H9 (cell line): ENCODE measurements at regions not wholly inside any gene's neighbourhood (a gene's known extent, or its start where the extent isn't known, plus 50 kb on each side); places are given as distances from the start of the nearest gene placed in this dataset.

Experiments
- DNase-seq: peaks from one replicate; pipeline ENCODE4 v3.0.0-alpha.2; 2017
- H2AFZ ChIP-seq: one replicate; pipeline ENCODE4 v1.6.1; 2013; ENCODE audit warnings: mild to moderate bottlenecking, low read length, control low read depth, moderate library complexity
- H2AK5ac ChIP-seq: 2 replicates; pipeline ENCODE4 v1.6.1; 2013; ENCODE audit warnings: low read length, control low read depth, mixed read lengths; ENCODE audit not compliant: insufficient read length
- H2BK120ac ChIP-seq: one replicate; pipeline ENCODE4 v1.6.1; 2013; ENCODE audit warnings: low read depth, mild to moderate bottlenecking, low read length, control low read depth, inconsistent platforms; ENCODE audit not compliant: poor library complexity, severe bottlenecking
- H2BK12ac ChIP-seq: 2 replicates; pipeline ENCODE4 v1.6.1; 2013; ENCODE audit warnings: low read length, control low read depth, mixed read lengths, low read depth; ENCODE audit not compliant: insufficient read length
- H2BK15ac ChIP-seq: 2 replicates; pipeline ENCODE4 v1.6.1; 2013; ENCODE audit warnings: low read depth, low read length, control low read depth
- H2BK20ac ChIP-seq: one replicate; pipeline ENCODE4 v1.6.1; 2013; ENCODE audit warnings: low read depth, mild to moderate bottlenecking, low read length, control low read depth, inconsistent platforms; ENCODE audit not compliant: poor library complexity, severe bottlenecking
- H2BK5ac ChIP-seq: 2 replicates; pipeline ENCODE4 v1.6.1; 2013; ENCODE audit warnings: low read length, control low read depth, mixed read lengths; ENCODE audit not compliant: insufficient read length
- H3K14ac ChIP-seq: 2 replicates; pipeline ENCODE4 v1.6.1; 2013; ENCODE audit warnings: low read length, control low read depth; ENCODE audit not compliant: insufficient read depth
- H3K18ac ChIP-seq: 2 replicates; pipeline ENCODE4 v1.6.1; 2013; ENCODE audit warnings: low read depth, mild to moderate bottlenecking, mixed read lengths, low read length, control low read depth; ENCODE audit not compliant: insufficient read length
- H3K23ac ChIP-seq: 2 replicates; pipeline ENCODE4 v1.6.1; 2013; ENCODE audit warnings: low read length, control low read depth, mixed read lengths, low read depth; ENCODE audit not compliant: insufficient read length
- H3K23me2 ChIP-seq: 2 replicates; pipeline ENCODE4 v1.6.1; 2013; ENCODE audit warnings: low read depth, mild to moderate bottlenecking, mixed read lengths, low read length, control low read depth; ENCODE audit not compliant: insufficient read length, poor library complexity, severe bottlenecking
- H3K27ac ChIP-seq: 2 replicates; pipeline ENCODE4 v1.5.1; 2013; ENCODE audit warnings: low read length, control low read depth, mixed read lengths, low read depth; ENCODE audit not compliant: insufficient read length
- H3K27me3 ChIP-seq: 2 replicates; pipeline ENCODE4 v1.6.1; 2013; ENCODE audit warnings: low read length, control low read depth, inconsistent platforms; ENCODE audit not compliant: insufficient read depth
- H3K4ac ChIP-seq: 2 replicates; pipeline ENCODE4 v1.6.1; 2013; ENCODE audit warnings: low read depth, mild to moderate bottlenecking, control low read depth, inconsistent platforms, low read length, moderate library complexity
- H3K4me1 ChIP-seq: 2 replicates; pipeline ENCODE4 v1.6.1; 2013; ENCODE audit warnings: low read length, control low read depth, inconsistent platforms; ENCODE audit not compliant: insufficient read depth
- H3K4me2 ChIP-seq: 2 replicates; pipeline ENCODE4 v1.6.1; 2013; ENCODE audit warnings: low read length, control low read depth, mixed read lengths; ENCODE audit not compliant: insufficient read length, insufficient read depth
- H3K56ac ChIP-seq: 2 replicates; pipeline ENCODE4 v1.6.1; 2013; ENCODE audit warnings: low read depth, mild to moderate bottlenecking, mixed read lengths, low read length, control low read depth; ENCODE audit not compliant: insufficient read length
- H3K79me1 ChIP-seq: 2 replicates; pipeline ENCODE4 v1.6.1; 2013; ENCODE audit warnings: low read depth, mild to moderate bottlenecking, moderate library complexity, low read length, control low read depth, inconsistent platforms; ENCODE audit not compliant: insufficient read depth, poor library complexity, severe bottlenecking
- H3K79me2 ChIP-seq: 2 replicates; pipeline ENCODE4 v1.6.1; 2013; ENCODE audit warnings: low read length, control low read depth, inconsistent platforms; ENCODE audit not compliant: insufficient read depth
- H3K9ac ChIP-seq: 2 replicates; pipeline ENCODE4 v1.6.1; 2013; ENCODE audit warnings: low read length, control low read depth, mixed read lengths; ENCODE audit not compliant: insufficient read length; ENCODE audit errors: extremely low read depth
- H3K9me3 ChIP-seq: one replicate; pipeline ENCODE4 v1.6.1; 2013; ENCODE audit warnings: low read depth, low read length, inconsistent platforms; ENCODE audit not compliant: control insufficient read depth
- H3T11ph ChIP-seq: one replicate; pipeline ENCODE4 v1.6.1; 2013; ENCODE audit warnings: mild to moderate bottlenecking, low read length, control low read depth, inconsistent platforms
- H4K20me1 ChIP-seq: one replicate; pipeline ENCODE4 v1.6.1; 2013; ENCODE audit not compliant: control insufficient read depth, insufficient read length, insufficient read depth
- H4K5ac ChIP-seq: 2 replicates; pipeline ENCODE4 v1.6.1; 2013; ENCODE audit warnings: low read depth, mild to moderate bottlenecking, mixed read lengths, low read length, control low read depth; ENCODE audit not compliant: insufficient read length
- H4K8ac ChIP-seq: replicated peaks from 2 replicates; pipeline ENCODE4 v1.6.1; 2013; ENCODE audit warnings: low read length, control low read depth, mixed read lengths, low read depth; ENCODE audit not compliant: insufficient read length
- H4K91ac ChIP-seq: 2 replicates; pipeline ENCODE4 v1.6.1; 2013; ENCODE audit warnings: low read depth, mild to moderate bottlenecking, moderate library complexity, mixed read lengths, low read length, control low read depth; ENCODE audit not compliant: insufficient read length
- H3K27ac Mint-ChIP-seq, 3 experiments: 2 replicates in 2 of 3; 3 replicates in 1 of 3; pipeline ENCODE4 v1.8.0; 2020 to 2021; ENCODE audit warnings: mixed read lengths in 3 of 3, mild to moderate bottlenecking in 1 of 3, moderate library complexity in 1 of 3
- H3K27me3 Mint-ChIP-seq: 2 replicates; pipeline ENCODE4 v1.8.0; 2021; ENCODE audit warnings: low read depth, mild to moderate bottlenecking, moderate library complexity, mixed read lengths
- H3K36me3 Mint-ChIP-seq, 3 experiments: 2 replicates in 2 of 3; 3 replicates in 1 of 3; pipeline ENCODE4 v1.8.0; 2020 to 2021; ENCODE audit warnings: low read depth in 3 of 3, mixed read lengths in 3 of 3; ENCODE audit not compliant: insufficient read depth in 1 of 3
- H3K4me1 Mint-ChIP-seq, 2 experiments: 2 replicates each; pipeline ENCODE4 v1.8.0; 2020; ENCODE audit warnings: mixed read lengths in 2 of 2
- H3K4me3 Mint-ChIP-seq, 2 experiments: 2 replicates in 1 of 2; 3 replicates in 1 of 2; pipeline ENCODE4 v1.8.0; 2020 to 2021; ENCODE audit warnings: mild to moderate bottlenecking in 2 of 2, mixed read lengths in 2 of 2, moderate library complexity in 1 of 2
- H3K9me3 Mint-ChIP-seq, 2 experiments: 2 replicates in 1 of 2; 3 replicates in 1 of 2; pipeline ENCODE4 v1.8.0; 2020; ENCODE audit warnings: mild to moderate bottlenecking in 2 of 2, mixed read lengths in 2 of 2, moderate library complexity in 1 of 2
- CTCF ChIP-seq: fragments of 200-600 bp; sonication (generic); conservative IDR thresholded peaks from 3 replicates; pipeline ENCODE4 v1.8.0; 2021; ENCODE audit warnings: antibody characterized with exemption, mild to moderate bottlenecking
- whole genome bisulfite sequencing: extraction: QIAGEN DNeasy Blood & Tissue Kit; methylation state at CpG from one replicate; pipeline ENCODE4 v1.1.7; 2013; ENCODE audit warnings: missing lambda C conversion rate, low lambda C conversion rate, mixed read lengths; ENCODE audit not compliant: insufficient read length; ENCODE audit errors: extremely low coverage; 5-methylcytosine and 5-hydroxymethylcytosine counted together

- no peak for TF ChIP-seq CTCF
- H3K23me2 ChIP-seq = no peaks in the 10 kb centered on the region
- no peak overlapping the region for H3K14ac ChIP-seq
- no peak overlapping the region for H3K4me2 ChIP-seq
- no peak overlapping the region for H2BK5ac ChIP-seq
- Mint-ChIP-seq H3K9me3 (no peaks in the 10 kb centered on the region; a peak in 1 of 5 replicates), H3K27me3 (no peaks in the 10 kb centered on the region; the same call in 1 of the 2 replicates), H3K4me3 (no peak overlapping the region), H3K36me3 (no peaks in the 10 kb centered on the region), H3K4me1 (peaks cover 0 to 4% of the 10 kb centered on the region in 2 experiments; a peak in 1 of 4 replicates), H3K27ac (no peak overlapping the region)
- no peak overlapping the region for H2BK12ac ChIP-seq
- H3K79me1 ChIP-seq = no peaks in the 10 kb centered on the region
- no peaks in the 10 kb centered on the region for H3K27me3 ChIP-seq
- no peak overlapping the region for H3K27ac ChIP-seq
- H4K5ac ChIP-seq = no peak overlapping the region
- H2BK120ac ChIP-seq = no peak overlapping the region
- no peak overlapping the region for H2BK15ac ChIP-seq
- H2AFZ ChIP-seq = no peak overlapping the region
- no peak overlapping the region for H4K91ac ChIP-seq
- no peak overlapping the region for H3K23ac ChIP-seq
- no peak overlapping the region for H3K4ac ChIP-seq
- no peaks in the 10 kb centered on the region for H3K9me3 ChIP-seq
- no peak overlapping the region for H3K56ac ChIP-seq
- H3T11ph ChIP-seq = no peak overlapping the region
- no peaks in the 10 kb centered on the region for H3K4me1 ChIP-seq
- H2BK20ac ChIP-seq = no peak overlapping the region
- no CpG with 5 or more reads among the region's 14 CpGs for WGBS
- no peak overlapping the region for H3K18ac ChIP-seq
- no peak for DNase-seq
- H4K20me1 ChIP-seq = no peaks in the 10 kb centered on the region
- H3K79me2 ChIP-seq = no peaks in the 10 kb centered on the region
- H4K8ac ChIP-seq = no peak overlapping the region
- no peak overlapping the region for H2AK5ac ChIP-seq
- H3K9ac ChIP-seq = no peak overlapping the region
These were observed 83.5 kb upstream of the SULF2 start for GRCh38 chr20:47868744-47869143.
